Neural progenitor cell (in vitro differentiated cells): ENCODE measurements at regions not wholly inside any gene's neighbourhood (a gene's known extent, or its start where the extent isn't known, plus 50 kb on each side); places are given as distances from the start of the nearest gene placed in this dataset.

Experiments used
- DNase-seq: peaks from one replicate; pipeline ENCODE4 v3.0.0-alpha.2; 2016; ENCODE audit warnings: low spot score
- H2AFZ ChIP-seq: fragments of 200-600 bp; sonication (generic); replicated peaks from 2 replicates; pipeline ENCODE4 v1.6.1; 2016; ENCODE audit warnings: antibody characterized with exemption
- H3F3A ChIP-seq: fragments of 200-600 bp; sonication (generic); 2 replicates; pipeline ENCODE4 v1.6.1; 2016; ENCODE audit warnings: antibody characterized with exemption, low read depth
- H3K27ac ChIP-seq: fragments of 200-600 bp; sonication (generic); 2 replicates; pipeline ENCODE4 v1.5.1; 2016; ENCODE audit warnings: mild to moderate bottlenecking
- H3K27me3 ChIP-seq: fragments of 200-600 bp; sonication (generic); 2 replicates; pipeline ENCODE4 v1.6.1; 2016; ENCODE audit warnings: mild to moderate bottlenecking, moderate library complexity
- H3K36me3 ChIP-seq: fragments of 200-600 bp; sonication (generic); 2 replicates; pipeline ENCODE4 v1.5.1; 2016
- H3K4me1 ChIP-seq: fragments of 200-600 bp; sonication (generic); 2 replicates; pipeline ENCODE4 v1.6.1; 2016; ENCODE audit warnings: mixed run types
- H3K4me2 ChIP-seq: fragments of 200-600 bp; sonication (generic); 2 replicates; pipeline ENCODE4 v1.6.1; 2016
- H3K4me3 ChIP-seq: fragments of 200-600 bp; sonication (generic); 2 replicates; pipeline ENCODE4 v1.5.1; 2016
- H3K79me2 ChIP-seq: fragments of 200-600 bp; sonication (generic); 2 replicates; pipeline ENCODE4 v1.6.1; 2016; ENCODE audit warnings: low read depth
- H3K9ac ChIP-seq: fragments of 200-600 bp; sonication (generic); 2 replicates; pipeline ENCODE4 v1.6.1; 2016
- H3K9me3 ChIP-seq: fragments of 200-600 bp; sonication (generic); 2 replicates; pipeline ENCODE4 v1.5.1; 2016; ENCODE audit warnings: low read depth
- H4K20me1 ChIP-seq: fragments of 200-600 bp; sonication (generic); 2 replicates; pipeline ENCODE4 v1.6.1; 2016; ENCODE audit warnings: low read depth
- H3K27ac Mint-ChIP-seq: 3 replicates; pipeline ENCODE4 v1.8.0; 2021; ENCODE audit warnings: mixed read lengths
- H3K27me3 Mint-ChIP-seq: 2 replicates; pipeline ENCODE4 v1.8.0; 2022; ENCODE audit warnings: low read depth, mild to moderate bottlenecking, inconsistent platforms, moderate library complexity, mixed read lengths; ENCODE audit not compliant: insufficient read depth
- H3K36me3 Mint-ChIP-seq: 3 replicates; pipeline ENCODE4 v1.8.0; 2021; ENCODE audit warnings: mixed read lengths
- H3K4me1 Mint-ChIP-seq: 3 replicates; pipeline ENCODE4 v1.8.0; 2021; ENCODE audit warnings: mixed read lengths
- H3K4me3 Mint-ChIP-seq: 3 replicates; pipeline ENCODE4 v1.8.0; 2021; ENCODE audit warnings: mild to moderate bottlenecking, moderate library complexity, mixed read lengths
- H3K9me3 Mint-ChIP-seq: 3 replicates; pipeline ENCODE4 v1.8.0; 2020; ENCODE audit warnings: mixed read lengths
- EZH2 ChIP-seq: fragments of 200-600 bp; sonication (generic); IDR thresholded peaks from 2 replicates; pipeline ENCODE4 v1.6.1; 2017; ENCODE audit warnings: antibody characterized with exemption, mild to moderate bottlenecking, moderate library complexity
- EZH2phosphoT487 ChIP-seq: fragments of 200-600 bp; sonication (generic); IDR thresholded peaks from 2 replicates; pipeline ENCODE4 v1.6.1; 2017; ENCODE audit warnings: antibody characterized with exemption
- TF ChIP-seq, protein P1 (sequence below): fragments of 200-600 bp; sonication (generic); IDR thresholded peaks from 2 replicates; pipeline ENCODE4 v1.5.1; 2017; ENCODE audit warnings: antibody characterized with exemption, mild to moderate bottlenecking

DNA sequence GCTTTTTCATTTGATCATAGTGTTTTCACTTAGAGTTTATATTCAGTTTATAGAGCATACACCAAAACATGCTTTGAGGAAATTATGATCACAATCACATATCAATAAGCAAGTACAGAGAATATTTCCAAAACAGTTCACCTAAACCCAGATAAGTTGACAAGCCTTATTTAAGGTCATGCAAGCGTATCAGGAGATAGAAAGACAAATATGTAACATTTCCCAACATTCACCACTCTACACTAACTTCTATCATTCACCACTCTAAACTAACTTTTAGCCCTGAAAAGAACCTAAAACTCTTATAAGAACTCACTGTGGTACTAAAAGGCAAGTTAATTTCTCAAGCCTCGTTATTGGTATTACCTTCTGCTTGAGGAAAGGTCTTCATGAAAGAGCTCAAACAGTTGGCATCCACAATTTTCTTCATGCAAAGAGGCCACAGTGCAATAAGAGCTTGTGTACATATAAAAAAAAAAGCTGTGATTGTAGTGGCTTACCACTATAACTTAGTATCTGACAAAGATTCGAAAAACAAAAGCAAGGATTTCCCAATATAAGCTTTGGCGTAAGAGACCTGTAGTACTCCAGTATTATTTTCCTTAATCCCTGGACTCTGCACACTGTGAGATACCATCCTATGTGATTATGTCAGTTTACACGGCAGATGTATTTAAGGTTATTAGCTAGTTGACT lies 903.3 kb downstream of the STIM2 start:
- no peak overlapping the region for H3K27ac ChIP-seq
- H3K4me3 ChIP-seq: no peak overlapping the region
- H3K27ac Mint-ChIP-seq: no peak overlapping the region
- no peak for DNase-seq
- no peaks in the 10 kb centered on the region for H3K4me1 ChIP-seq
- H3K4me1 Mint-ChIP-seq: no peaks in the 10 kb centered on the region
- no peaks in the 10 kb centered on the region for H3K79me2 ChIP-seq
- H3K27me3 ChIP-seq: no peaks in the 10 kb centered on the region
- H3K4me3 Mint-ChIP-seq: no peak overlapping the region
- H4K20me1 ChIP-seq: no peaks in the 10 kb centered on the region
- H3K4me2 ChIP-seq: no peak overlapping the region
- H3K27me3 Mint-ChIP-seq: peaks cover 2% of the 10 kb centered on the region
- H3F3A ChIP-seq: no peaks in the 10 kb centered on the region
- no peaks in the 10 kb centered on the region for H3K36me3 Mint-ChIP-seq
- TF ChIP-seq, protein P1, sequence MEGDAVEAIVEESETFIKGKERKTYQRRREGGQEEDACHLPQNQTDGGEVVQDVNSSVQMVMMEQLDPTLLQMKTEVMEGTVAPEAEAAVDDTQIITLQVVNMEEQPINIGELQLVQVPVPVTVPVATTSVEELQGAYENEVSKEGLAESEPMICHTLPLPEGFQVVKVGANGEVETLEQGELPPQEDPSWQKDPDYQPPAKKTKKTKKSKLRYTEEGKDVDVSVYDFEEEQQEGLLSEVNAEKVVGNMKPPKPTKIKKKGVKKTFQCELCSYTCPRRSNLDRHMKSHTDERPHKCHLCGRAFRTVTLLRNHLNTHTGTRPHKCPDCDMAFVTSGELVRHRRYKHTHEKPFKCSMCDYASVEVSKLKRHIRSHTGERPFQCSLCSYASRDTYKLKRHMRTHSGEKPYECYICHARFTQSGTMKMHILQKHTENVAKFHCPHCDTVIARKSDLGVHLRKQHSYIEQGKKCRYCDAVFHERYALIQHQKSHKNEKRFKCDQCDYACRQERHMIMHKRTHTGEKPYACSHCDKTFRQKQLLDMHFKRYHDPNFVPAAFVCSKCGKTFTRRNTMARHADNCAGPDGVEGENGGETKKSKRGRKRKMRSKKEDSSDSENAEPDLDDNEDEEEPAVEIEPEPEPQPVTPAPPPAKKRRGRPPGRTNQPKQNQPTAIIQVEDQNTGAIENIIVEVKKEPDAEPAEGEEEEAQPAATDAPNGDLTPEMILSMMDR: no peak
- TF ChIP-seq EZH2phosphoT487 (no peak), EZH2 (no peak)
- H3K9me3 ChIP-seq: no peaks in the 10 kb centered on the region
- no peaks in the 10 kb centered on the region for H3K9me3 Mint-ChIP-seq
- no peak overlapping the region for H3K9ac ChIP-seq
- H3K36me3 ChIP-seq: no peaks in the 10 kb centered on the region
- H2AFZ ChIP-seq: no peak overlapping the region

DNA sequence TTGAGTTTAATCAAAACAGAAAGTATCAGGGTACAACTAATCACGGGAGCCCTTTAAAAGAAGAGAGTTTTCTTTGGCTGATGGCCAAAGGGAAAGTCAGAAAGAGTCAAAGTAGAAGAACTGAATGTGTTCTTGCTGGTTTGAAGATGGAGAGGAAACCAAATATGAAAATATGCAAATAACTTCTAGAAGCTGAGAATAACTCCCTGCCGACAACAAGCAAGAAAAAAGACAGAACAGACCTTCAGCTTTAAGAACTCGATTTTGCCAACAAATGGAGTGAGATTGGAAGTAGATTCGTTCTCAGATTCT lies 903.8 kb downstream of the STIM2 start:
- Histone ChIP-seq H4K20me1 (no peaks in the 10 kb centered on the region), H3K9ac (no peak overlapping the region), H2AFZ (no peak overlapping the region), H3K4me1 (no peaks in the 10 kb centered on the region), H3K79me2 (no peaks in the 10 kb centered on the region), H3K36me3 (no peaks in the 10 kb centered on the region), H3F3A (no peaks in the 10 kb centered on the region), H3K9me3 (no peaks in the 10 kb centered on the region), H3K4me3 (no peak overlapping the region), H3K27me3 (no peaks in the 10 kb centered on the region), H3K4me2 (no peak overlapping the region), H3K27ac (no peak overlapping the region)
- no peaks in the 10 kb centered on the region for H3K36me3 Mint-ChIP-seq
- DNase-seq: no peak
- no peak overlapping the region for H3K4me3 Mint-ChIP-seq
- no peaks in the 10 kb centered on the region for H3K9me3 Mint-ChIP-seq
- no peak overlapping the region for H3K27ac Mint-ChIP-seq
- H3K4me1 Mint-ChIP-seq: no peaks in the 10 kb centered on the region
- TF ChIP-seq EZH2phosphoT487 (no peak), EZH2 (no peak)
- TF ChIP-seq, protein P1: no peak
- peaks cover 2% of the 10 kb centered on the region for H3K27me3 Mint-ChIP-seq

DNA sequence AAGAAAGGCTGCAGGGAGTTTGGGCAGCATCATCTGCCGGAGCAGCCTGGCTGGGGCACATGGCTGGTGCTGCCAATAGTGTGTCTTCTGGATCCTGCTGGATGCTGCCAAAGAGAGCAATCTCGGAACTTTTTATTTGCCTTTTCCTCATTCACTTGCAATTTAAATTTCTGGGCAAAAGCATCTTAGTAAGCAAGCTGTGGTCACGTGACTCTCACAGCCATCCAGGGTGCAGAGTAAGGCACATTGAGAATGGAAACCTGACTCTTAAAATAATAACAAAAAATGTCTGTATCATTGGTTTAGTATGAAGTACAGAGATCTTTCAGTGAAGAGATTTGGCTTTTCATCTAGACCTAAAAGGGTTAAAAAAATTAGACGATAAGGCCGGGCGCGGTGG lies 910.3 kb downstream of the STIM2 start:
- H3K27me3 Mint-ChIP-seq: no peaks in the 10 kb centered on the region
- H3K27ac ChIP-seq: no peak overlapping the region
- peaks cover 8% of the 10 kb centered on the region for H3K4me1 Mint-ChIP-seq

More for the DNA sequence above, 910.3 kb downstream of the STIM2 start:
- no peak overlapping the region for H3K4me2 ChIP-seq
- no peaks in the 10 kb centered on the region for H3K9me3 ChIP-seq
- H3K79me2 ChIP-seq: no peaks in the 10 kb centered on the region
- no peak for TF ChIP-seq EZH2phosphoT487
- TF ChIP-seq, protein P1: no peak
- TF ChIP-seq EZH2: no peak
- no peaks in the 10 kb centered on the region for H3K36me3 ChIP-seq
- no peaks in the 10 kb centered on the region for H3K27me3 ChIP-seq
- no peak for DNase-seq
- Mint-ChIP-seq H3K9me3 (no peaks in the 10 kb centered on the region), H3K27ac (no peak overlapping the region), H3K36me3 (no peaks in the 10 kb centered on the region), H3K4me3 (no peak overlapping the region)
- H3K4me3 ChIP-seq: no peak overlapping the region
- H3K4me1 ChIP-seq: no peaks in the 10 kb centered on the region
- H4K20me1 ChIP-seq: no peaks in the 10 kb centered on the region
- no peak overlapping the region for H3K9ac ChIP-seq
- H3F3A ChIP-seq: no peaks in the 10 kb centered on the region
- no peak overlapping the region for H2AFZ ChIP-seq
